GM12878 (cell line): ENCODE measurements at regions not wholly inside any gene's neighbourhood (a gene's known extent, or its start where the extent isn't known, plus 50 kb on each side); places are given as distances from the start of the nearest gene placed in this dataset.

Source experiments
- ATAC-seq: fragments of 200-7000 bp; cut with Tn5 transposase; 3 replicates; pipeline ENCODE4 v1.9.1; 2020; ENCODE audit warnings: mild to moderate bottlenecking, moderate library complexity
- BruUV-seq: library from RNA; stranded (reverse); fragments of 400-500 nt; replicated peaks from 2 replicates; lab custom pipeline; 2021; lab: Mats Ljungman, UMichigan
- CTCF ChIA-PET: fragments of 300-600 bp; sonication (Branson Sonifier 250); formaldehyde crosslinking; extraction: SDS; loops from one replicate; lab custom pipeline; 2021; ENCODE audit warnings: inconsistent platforms; lab: Yijun Ruan, JAX
- POLR2A ChIA-PET: fragments of 350-600 bp; formaldehyde crosslinking; extraction: SDS; loops from one replicate; lab custom pipeline; 2021; ENCODE audit warnings: inconsistent platforms; lab: Charles Lee
- RAD21 ChIA-PET: fragments of 300-600 bp; sonication (Branson Sonifier 250); formaldehyde crosslinking; loops from one replicate; lab custom pipeline; 2023; ENCODE audit warnings: antibody characterized with exemption; ENCODE audit not compliant: unreplicated experiment; lab: Charles Lee
- SMC1A ChIA-PET: fragments of 300-600 bp; sonication (Branson Sonifier 250); formaldehyde crosslinking; loops from one replicate; lab custom pipeline; 2023; ENCODE audit not compliant: unreplicated experiment, uncharacterized antibody; lab: Charles Lee
- DNase-seq: peaks from one replicate; pipeline ENCODE4 v3.0.0-alpha.2; 2011; ENCODE audit warnings: low read depth, low spot score
- FAIRE-seq: peaks from 3 replicates; lab custom pipeline; 2011; peaks lifted over from hg19 to GRCh38; lab: Jason Lieb, UNC
- H2AFZ ChIP-seq: 2 replicates; pipeline ENCODE4 v1.6.0; 2011; ENCODE audit warnings: low read depth, low read length, control low read depth; ENCODE audit not compliant: control insufficient read depth
- H3K27ac ChIP-seq: 2 replicates; pipeline ENCODE4 v1.5.1; 2011; ENCODE audit warnings: control low read depth; ENCODE audit not compliant: control insufficient read depth, insufficient read depth
- H3K27me3 ChIP-seq, 2 experiments: replicated peaks in 1 of 2; 2 replicates each; pipeline versions ENCODE4 v1.6.0 to v1.6.1; 2011; ENCODE audit warnings: low read length in 1 of 2; ENCODE audit not compliant: control insufficient read depth in 2 of 2, insufficient read depth in 2 of 2
- H3K36me3 ChIP-seq, 2 experiments: 2 replicates each; pipeline ENCODE4 v1.5.1; 2011; ENCODE audit warnings: low read length in 1 of 2; ENCODE audit not compliant: control insufficient read depth in 2 of 2, insufficient read depth in 2 of 2
- H3K4me1 ChIP-seq: 2 replicates; pipeline ENCODE4 v1.6.1; 2011; ENCODE audit warnings: mild to moderate bottlenecking, low read length, moderate library complexity, mixed read lengths; ENCODE audit not compliant: control insufficient read depth, insufficient read depth
- H3K4me2 ChIP-seq: 2 replicates; pipeline ENCODE4 v1.6.0; 2011; ENCODE audit warnings: control low read depth; ENCODE audit not compliant: control insufficient read depth, insufficient read depth
- H3K4me3 ChIP-seq: fragments of 200-600 bp; sonication (generic); 2 replicates; pipeline ENCODE4 v1.5.1; 2016
- H3K79me2 ChIP-seq: 2 replicates; pipeline ENCODE4 v1.6.0; 2011; ENCODE audit warnings: low read length; ENCODE audit not compliant: control insufficient read depth, insufficient read depth
- H3K9ac ChIP-seq: 2 replicates; pipeline ENCODE4 v1.8.0; 2011; ENCODE audit warnings: low read length, control low read depth, mixed read lengths; ENCODE audit not compliant: control insufficient read depth, insufficient read depth
- H3K9me3 ChIP-seq: replicated peaks from 3 replicates; pipeline ENCODE4 v1.5.1; 2011; ENCODE audit warnings: mild to moderate bottlenecking, low read length; ENCODE audit not compliant: control insufficient read depth, insufficient read depth
- H4K20me1 ChIP-seq: 2 replicates; pipeline ENCODE4 v1.6.0; 2011; ENCODE audit not compliant: control insufficient read depth, insufficient read depth
- FOXK2 ChIP-seq: fragments of 450-650 bp; IDR thresholded peaks from 2 replicates; pipeline ENCODE4 v1.6.1; 2017; ENCODE audit warnings: mild to moderate bottlenecking, moderate library complexity
- JUNB ChIP-seq: IDR thresholded peaks from 2 replicates; pipeline ENCODE4 v1.6.1; 2016; ENCODE audit warnings: antibody characterized with exemption, mild to moderate bottlenecking
- MEF2A ChIP-seq: IDR thresholded peaks from 2 replicates; pipeline ENCODE4 v1.6.1; 2011; ENCODE audit warnings: low read depth, mild to moderate bottlenecking, low read length, moderate library complexity; ENCODE audit not compliant: insufficient read depth
- PAX5 ChIP-seq: IDR thresholded peaks from 2 replicates; pipeline ENCODE4 v1.6.1; 2011; ENCODE audit warnings: low read depth, low read length, borderline replicate concordance
- ZNF274 ChIP-seq: IDR thresholded peaks from one replicate; pipeline ENCODE4 v1.8.0; 2011; ENCODE audit not compliant: insufficient read length, insufficient read depth
- ZNF592 ChIP-seq: fragments of 450-650 bp; IDR thresholded peaks from 2 replicates; pipeline ENCODE4 v1.6.1; 2017; ENCODE audit warnings: mild to moderate bottlenecking, moderate library complexity
- WGBS: methylation state at CpG from one replicate; pipeline ENCODE4 v1.1.6; 2016; ENCODE audit warnings: low lambda C conversion rate; ENCODE audit not compliant: insufficient replicate concordance, insufficient coverage; ENCODE audit errors: missing lambda C conversion rate; 5-methylcytosine and 5-hydroxymethylcytosine counted together
- in situ Hi-C: fragments of 300-500 bp; cut with MboI; formaldehyde crosslinking; loops from 9 replicates; pipeline ENCODE4 v1.14.3; 2018; ENCODE audit warnings: mixed read lengths
- intact Hi-C: fragments of 100-400 bp; cut with micrococcal nuclease; formaldehyde crosslinking; loops from one replicate; pipeline ENCODE4 v1.14.2; 2022; ENCODE audit not compliant: unreplicated experiment

GRCh38 chr1:38448893-38449292 is 402.3 kb upstream of the POU3F1 start:
- DNase-seq = no peak
- CTCF ChIA-PET = no interaction called here
- 54% methylated on average over 10 of the region's 10 CpGs for WGBS

More at GRCh38 chr1:38448893-38449292, 402.3 kb upstream of the POU3F1 start:
- FAIRE-seq (no peak), ATAC-seq (no peak)
- no TSS peak for BruUV-seq
- Histone ChIP-seq H4K20me1 (no peaks in the 10 kb centered on the region), H3K9me3 (no peaks in the 10 kb centered on the region), H3K4me3 (no peak overlapping the region), H3K27ac (no peak overlapping the region), H3K79me2 (no peaks in the 10 kb centered on the region), H3K36me3 (no peaks in the 10 kb centered on the region), H3K4me1 (no peaks in the 10 kb centered on the region), H2AFZ (no peak overlapping the region), H3K4me2 (no peak overlapping the region), H3K9ac (no peak overlapping the region), H3K27me3 (no peaks in the 10 kb centered on the region)
- intact Hi-C loops = no loop called here
- ChIA-PET RAD21 (no interaction called here), SMC1A (interaction anchor here (1.7 kb wide), 1 partner anchor 26 kb away, joined by 3 read pairs; no protein-coding TSS in a partner anchor)
- in situ Hi-C loops = no loop called here
- no peak for TF ChIP-seq FOXK2
- no peak for TF ChIP-seq ZNF274
- no peak for TF ChIP-seq PAX5
- no peak for TF ChIP-seq MEF2A
- no peak for TF ChIP-seq ZNF592
- TF ChIP-seq JUNB = no peak
- TF ChIP-seq, all 136 proteins: peak for 0
- POLR2A ChIA-PET = no interaction called here
